GM03348 (cell line): ENCODE measurements at regions not wholly inside any gene's neighbourhood (a gene's known extent, or its start where the extent isn't known, plus 50 kb on each side); places are given as distances from the start of the nearest gene placed in this dataset.

Experiments used
- DNase-seq: peaks from one replicate; pipeline ENCODE4 v3.0.0; 2012; ENCODE audit warnings: low spot score

- no peak for DNase-seq
These were observed 163.9 kb downstream of the PIK3R1 start for GRCh38 chr5:68379275-68380036.

DNA sequence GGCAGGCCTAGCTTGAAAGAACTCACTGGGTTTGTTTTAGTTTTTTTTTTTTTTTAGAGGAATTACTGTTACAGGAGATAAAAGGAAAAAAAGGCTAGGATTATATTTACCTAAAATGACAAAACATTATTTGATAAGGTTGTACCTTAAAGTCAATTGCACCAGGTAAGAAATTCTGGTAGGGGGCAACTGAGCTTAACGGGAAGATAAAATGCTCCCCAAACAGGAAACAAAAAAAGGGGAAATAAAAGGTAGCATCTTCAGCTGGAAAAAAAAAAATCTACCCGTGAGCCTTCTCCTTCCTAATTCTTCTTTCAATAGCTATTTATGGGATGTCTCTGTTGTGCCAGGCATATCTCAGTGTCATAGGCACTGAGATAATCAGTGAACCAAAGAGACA is 164.5 kb downstream of the PIK3R1 start:
- no peak for DNase-seq

GRCh38 chr5:68381060-68381459 is 165.5 kb downstream of the PIK3R1 start:
- DNase-seq: no peak

GRCh38 chr5:68381909-68382308 is 166.4 kb downstream of the PIK3R1 start:
- DNase-seq: no peak

DNA sequence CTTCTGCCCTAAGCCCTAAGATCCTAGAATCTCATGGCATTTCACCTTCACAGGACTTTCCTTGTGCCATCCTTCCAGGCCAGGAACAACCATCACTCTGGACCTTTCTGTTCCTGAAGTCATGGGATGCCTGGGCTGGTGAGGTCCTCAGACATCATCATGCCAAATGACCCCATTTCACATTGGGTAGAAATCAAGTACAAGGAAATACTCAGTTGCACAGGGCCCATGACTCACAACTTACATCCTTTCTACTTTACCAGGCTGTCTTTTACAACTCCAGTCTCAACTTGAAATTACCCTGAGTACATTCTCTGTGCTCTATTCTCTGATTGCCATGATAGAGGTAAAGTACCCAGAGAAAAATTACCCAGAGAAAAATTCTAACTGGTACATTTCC is 167.1 kb downstream of the PIK3R1 start:
- DNase-seq: no peak

DNA sequence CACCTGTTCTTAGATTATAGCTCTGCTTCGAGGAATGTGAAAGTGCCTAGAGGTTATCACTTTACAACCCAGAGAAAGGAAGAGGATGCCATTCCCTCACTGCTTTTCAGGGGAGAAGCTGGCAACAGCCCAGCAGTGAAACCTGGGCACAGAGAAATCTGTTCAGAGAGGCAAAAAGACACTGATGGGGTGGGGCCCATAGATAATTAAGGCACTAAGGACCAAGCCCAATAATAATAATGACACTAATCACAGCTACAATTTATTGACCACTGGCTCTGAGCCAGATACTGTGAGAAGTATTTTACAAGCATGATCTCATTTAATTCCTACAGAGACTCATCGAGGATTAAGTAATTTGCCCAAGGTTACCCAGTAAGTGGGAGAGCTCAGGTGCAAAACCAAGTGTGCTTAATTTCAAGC is 168.3 kb downstream of the PIK3R1 start:
- no peak for DNase-seq

DNA sequence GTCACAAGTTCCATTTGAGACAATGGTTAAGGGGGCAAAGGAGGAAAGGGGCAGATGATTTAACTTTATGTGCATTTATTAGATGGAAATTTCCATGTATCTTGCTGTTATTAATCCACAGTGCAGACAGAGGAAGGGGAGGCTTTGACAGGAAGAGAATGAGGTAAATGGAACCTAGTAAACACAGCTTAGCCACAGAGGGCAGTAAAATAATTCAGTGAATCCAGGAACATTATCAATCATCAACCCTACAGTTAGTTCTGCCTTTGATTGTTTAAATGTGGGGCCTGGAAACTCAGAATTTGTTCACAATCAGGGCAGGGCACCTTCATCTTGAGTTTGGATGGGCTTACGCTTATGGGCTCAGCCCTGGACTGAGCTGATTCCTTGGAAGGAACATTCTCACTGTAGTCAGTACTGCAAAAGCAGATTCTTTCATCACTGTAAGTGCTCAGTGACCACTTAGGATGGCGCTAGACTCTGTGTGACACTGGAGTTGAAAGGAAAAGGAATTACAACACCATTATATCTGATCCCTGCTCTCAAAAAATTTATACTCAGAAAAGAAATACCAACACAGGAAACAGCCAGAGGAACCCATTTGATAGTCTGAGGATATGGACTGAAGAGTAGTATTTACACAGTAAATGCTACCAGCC is 169.5 kb downstream of the PIK3R1 start:
- DNase-seq: no peak

GRCh38 chr5:68385936-68386335 is 170.4 kb downstream of the PIK3R1 start:
- no peak for DNase-seq

- DNase-seq: no peak
These were observed 171.7 kb downstream of the PIK3R1 start for GRCh38 chr5:68387074-68387796.

- no peak for DNase-seq
These were observed 174.1 kb downstream of the PIK3R1 start for GRCh38 chr5:68389618-68390017.

GRCh38 chr5:68392617-68393016 is 177.1 kb downstream of the PIK3R1 start:
- DNase-seq: no peak

DNA sequence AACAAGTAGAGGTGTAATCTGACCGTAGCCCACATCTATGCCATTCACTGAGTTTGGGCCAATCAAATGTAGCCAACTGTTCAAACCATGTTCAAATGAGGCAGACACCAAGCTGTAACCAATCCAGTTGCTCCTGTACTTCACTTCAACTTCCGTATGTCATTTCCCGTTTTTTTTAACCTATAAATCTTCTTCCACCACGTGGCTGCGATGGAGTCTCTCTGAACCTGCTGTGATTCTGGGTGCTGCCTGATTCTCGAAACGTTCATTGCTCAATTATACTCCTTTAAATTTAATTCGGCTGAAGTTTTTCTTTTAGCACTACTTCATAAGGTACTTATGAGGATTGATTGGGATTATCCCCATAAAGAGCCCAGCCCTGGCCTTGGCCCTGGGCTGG is 179.7 kb downstream of the PIK3R1 start:
- no peak for DNase-seq

- DNase-seq: no peak
These were observed 180.5 kb downstream of the PIK3R1 start for GRCh38 chr5:68395926-68396511.

GRCh38 chr5:68396722-68397121 is 181.2 kb downstream of the PIK3R1 start:
- no peak for DNase-seq

DNA sequence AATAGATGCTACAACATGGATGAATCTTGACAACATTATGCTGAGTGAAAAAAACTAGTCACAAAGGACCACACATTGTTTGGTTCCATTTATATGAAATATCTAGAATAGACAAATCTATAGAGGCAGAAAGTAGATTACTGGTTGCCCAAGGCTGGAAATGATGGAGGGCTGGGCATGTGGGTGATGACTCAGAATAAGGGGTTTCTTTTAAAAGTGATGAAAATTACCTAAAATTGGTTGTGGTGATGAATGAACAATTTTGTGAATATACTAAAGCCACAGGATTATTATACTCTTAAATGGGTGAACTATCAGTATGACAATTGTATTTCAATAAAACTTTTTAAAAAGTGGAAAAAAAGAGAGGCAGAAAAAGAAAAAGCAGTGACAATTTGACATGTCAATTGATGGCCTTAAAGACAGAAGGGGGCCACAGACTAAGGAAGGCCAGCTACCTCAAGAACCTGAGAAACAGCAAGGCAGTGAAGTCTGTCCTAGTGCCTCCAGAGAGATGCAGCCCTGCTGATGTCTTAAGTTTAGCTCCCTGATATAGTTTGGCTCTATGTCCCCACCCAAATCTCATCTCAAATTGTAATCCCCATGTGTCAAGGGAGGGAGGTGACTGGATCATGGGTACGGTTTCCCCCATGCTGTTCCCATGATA is 182.7 kb downstream of the PIK3R1 start:
- no peak for DNase-seq

GRCh38 chr5:68403301-68403700 is 187.7 kb downstream of the PIK3R1 start:
- no peak for DNase-seq

DNA sequence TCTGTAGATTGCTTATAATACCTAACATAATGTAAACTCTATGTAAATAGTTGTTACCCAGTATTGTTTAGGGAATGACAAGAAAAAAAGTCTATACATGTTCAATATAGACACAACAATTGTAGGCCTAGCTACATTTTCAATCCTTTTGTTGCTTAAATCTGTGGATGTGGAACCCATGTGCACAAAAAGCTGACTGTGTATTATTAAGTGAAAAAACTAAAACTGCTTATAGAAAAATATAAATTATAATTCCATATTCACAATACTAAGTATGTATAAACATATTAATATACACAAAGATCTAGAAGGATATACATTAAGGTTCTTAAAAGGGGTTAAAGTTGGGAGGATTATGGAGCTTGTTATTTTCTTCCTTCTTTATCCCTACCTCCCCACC is 188.7 kb downstream of the PIK3R1 start:
- no peak for DNase-seq

- no peak for DNase-seq
These were observed 189.6 kb downstream of the PIK3R1 start for GRCh38 chr5:68405026-68405684.

- no peak for DNase-seq
These were observed 190.5 kb downstream of the PIK3R1 start for GRCh38 chr5:68405784-68406743.

- no peak for DNase-seq
These were observed 191.2 kb downstream of the PIK3R1 start for GRCh38 chr5:68406767-68407241.
